ENCODE measurements at regions not wholly inside any gene's neighbourhood (a gene's known extent, or its start where the extent isn't known, plus 50 kb on each side); places are given as distances from the start of the nearest gene placed in this dataset.

DNA sequence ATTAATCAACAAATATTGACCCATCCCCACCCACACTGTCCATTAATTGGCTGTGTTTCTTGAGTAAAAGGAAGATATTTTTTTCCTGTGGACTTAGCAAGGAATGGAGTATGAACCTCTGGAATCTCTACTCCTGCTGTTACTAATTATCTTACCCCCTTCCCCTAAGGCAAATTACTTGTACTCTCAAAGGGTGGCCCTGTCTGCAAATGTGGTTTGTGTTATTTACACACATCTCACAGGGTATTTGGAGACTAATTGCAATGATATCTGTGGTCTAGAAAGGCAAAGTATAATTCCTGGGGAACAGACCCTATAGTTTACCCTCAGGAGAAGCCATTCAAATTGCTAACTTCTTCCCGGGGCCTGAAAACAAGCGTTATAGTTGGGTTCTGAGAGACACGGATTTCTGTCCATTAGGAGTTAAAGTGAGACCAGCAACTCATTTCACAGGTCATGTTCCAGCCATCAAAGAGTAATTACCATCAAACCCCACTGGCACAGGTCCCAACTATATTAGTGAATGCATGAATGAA is 133.0 kb upstream of the RASGEF1B start:
- TF ChIP-seq FOXM1 (IDR thresholded peaks at IDR 0.05; ENCODE audit: borderline replicate concordance) (no peak), L3MBTL2 (conservative IDR thresholded peaks at IDR 0.05) (no peak), CTBP1 (IDR thresholded peaks at IDR 0.05; ENCODE audit: borderline replicate concordance) (no peak), FOXA1 (IDR thresholded peaks at IDR 0.05) (no peak), ARNT (IDR thresholded peaks at IDR 0.05) (no peak), BHLHE40 (IDR thresholded peaks at IDR 0.05; ENCODE audit: borderline replicate concordance) (no peak), ZNF384 (IDR thresholded peaks at IDR 0.05) (no peak)
- TF ChIP-seq, protein P1, sequence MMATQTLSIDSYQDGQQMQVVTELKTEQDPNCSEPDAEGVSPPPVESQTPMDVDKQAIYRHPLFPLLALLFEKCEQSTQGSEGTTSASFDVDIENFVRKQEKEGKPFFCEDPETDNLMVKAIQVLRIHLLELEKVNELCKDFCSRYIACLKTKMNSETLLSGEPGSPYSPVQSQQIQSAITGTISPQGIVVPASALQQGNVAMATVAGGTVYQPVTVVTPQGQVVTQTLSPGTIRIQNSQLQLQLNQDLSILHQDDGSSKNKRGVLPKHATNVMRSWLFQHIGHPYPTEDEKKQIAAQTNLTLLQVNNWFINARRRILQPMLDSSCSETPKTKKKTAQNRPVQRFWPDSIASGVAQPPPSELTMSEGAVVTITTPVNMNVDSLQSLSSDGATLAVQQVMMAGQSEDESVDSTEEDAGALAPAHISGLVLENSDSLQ (IDR thresholded peaks at IDR 0.05): no peak

Data from HEK293T (cell line).